Keratinocyte (primary cell): ENCODE measurements at regions not wholly inside any gene's neighbourhood (a gene's known extent, or its start where the extent isn't known, plus 50 kb on each side); places are given as distances from the start of the nearest gene placed in this dataset.

ENCODE experiments used
- DNase-seq: peaks from one replicate; pipeline ENCODE4 v3.0.0-alpha.2; 2011; ENCODE audit warnings: low read depth, missing footprints, low spot score
- FAIRE-seq: peaks from 2 replicates; lab custom pipeline; 2011; peaks lifted over from hg19 to GRCh38; lab: Jason Lieb, UNC
- H2AFZ ChIP-seq: 2 replicates; pipeline ENCODE4 v1.6.0; 2012; ENCODE audit warnings: low read length, control low read depth, inconsistent platforms; ENCODE audit not compliant: control insufficient read depth
- H3K27ac ChIP-seq: 2 replicates; pipeline ENCODE4 v1.5.1; 2011; ENCODE audit warnings: low read length; ENCODE audit not compliant: control insufficient read depth, insufficient read depth
- H3K27me3 ChIP-seq: 3 replicates; pipeline ENCODE4 v1.6.0; 2011; ENCODE audit warnings: low read length; ENCODE audit not compliant: control insufficient read depth, insufficient read depth; ENCODE audit errors: extremely low read depth
- H3K36me3 ChIP-seq, 2 experiments: 2 replicates in 1 of 2; 3 replicates in 1 of 2; pipeline ENCODE4 v1.5.1; 2011; ENCODE audit warnings: low read length in 2 of 2, mild to moderate bottlenecking in 1 of 2; ENCODE audit not compliant: control insufficient read depth in 2 of 2, insufficient read depth in 2 of 2; ENCODE audit errors: extremely low read depth in 1 of 2
- H3K4me1 ChIP-seq: 3 replicates; pipeline ENCODE4 v1.5.1; 2011; ENCODE audit warnings: low read length; ENCODE audit not compliant: control insufficient read depth, insufficient read depth; ENCODE audit errors: extremely low read depth
- H3K4me2 ChIP-seq: 3 replicates; pipeline ENCODE4 v1.6.0; 2011; ENCODE audit warnings: low read depth, low read length; ENCODE audit not compliant: control insufficient read depth, insufficient read depth; ENCODE audit errors: extremely low read depth
- H3K4me3 ChIP-seq, 3 experiments: fragments of 200-600 bp in 1 of 3; sonication (generic) in 1 of 3; 2 replicates in 2 of 3; 3 replicates in 1 of 3; pipeline ENCODE4 v1.5.1; 2011 to 2016; ENCODE audit warnings: low read length in 3 of 3, mild to moderate bottlenecking in 3 of 3, control low read depth in 2 of 3, inconsistent platforms in 1 of 3, low read depth in 1 of 3, mixed read lengths in 1 of 3, mixed run types in 1 of 3, moderate library complexity in 1 of 3; ENCODE audit not compliant: control insufficient read depth in 2 of 3, insufficient read depth in 2 of 3; ENCODE audit errors: extremely low read depth in 1 of 3
- H3K79me2 ChIP-seq: 2 replicates; pipeline ENCODE4 v1.6.0; 2012; ENCODE audit warnings: low read length; ENCODE audit not compliant: control insufficient read depth, insufficient read depth
- H3K9ac ChIP-seq: 3 replicates; pipeline ENCODE4 v1.6.0; 2011; ENCODE audit warnings: low read length; ENCODE audit not compliant: control insufficient read depth, insufficient read depth; ENCODE audit errors: extremely low read depth
- H3K9me1 ChIP-seq: 3 replicates; pipeline ENCODE4 v1.6.0; 2011; ENCODE audit warnings: low read length; ENCODE audit not compliant: control insufficient read depth, insufficient read depth; ENCODE audit errors: extremely low read depth
- H3K9me3 ChIP-seq: 2 replicates; pipeline ENCODE4 v1.5.1; 2012; ENCODE audit warnings: low read depth, low read length; ENCODE audit not compliant: control insufficient read depth
- H4K20me1 ChIP-seq: 3 replicates; pipeline ENCODE4 v1.6.0; 2011; ENCODE audit warnings: low read length; ENCODE audit not compliant: control insufficient read depth, insufficient read depth; ENCODE audit errors: extremely low read depth
- EZH2 ChIP-seq: IDR thresholded peaks from one replicate; pipeline ENCODE4 v1.6.1; 2012; ENCODE audit warnings: inconsistent platforms, mild to moderate bottlenecking, low read length, moderate library complexity
- dilution Hi-C: fragments of 300-500 bp; cut with MboI; formaldehyde crosslinking; loops from one replicate; pipeline ENCODE4 v1.7.0; 2020; ENCODE audit warnings: low sequenced_read_pairs; ENCODE audit not compliant: extremely low pct_ligation_motif_present
- TF ChIP-seq, protein P1 (sequence below), 3 experiments: IDR thresholded peaks in 1 of 3; conservative IDR thresholded peaks in 1 of 3; optimal IDR thresholded peaks in 1 of 3; 2 replicates in 2 of 3; 3 replicates in 1 of 3; pipeline versions ENCODE3 to v1.5.1; 2011; ENCODE audit warnings: low read length in 3 of 3, mild to moderate bottlenecking in 3 of 3, moderate library complexity in 2 of 3, control low read depth in 1 of 3, inconsistent platforms in 1 of 3; ENCODE audit not compliant: insufficient read depth in 2 of 3; ENCODE audit errors: extremely low read depth in 1 of 3

DNA sequence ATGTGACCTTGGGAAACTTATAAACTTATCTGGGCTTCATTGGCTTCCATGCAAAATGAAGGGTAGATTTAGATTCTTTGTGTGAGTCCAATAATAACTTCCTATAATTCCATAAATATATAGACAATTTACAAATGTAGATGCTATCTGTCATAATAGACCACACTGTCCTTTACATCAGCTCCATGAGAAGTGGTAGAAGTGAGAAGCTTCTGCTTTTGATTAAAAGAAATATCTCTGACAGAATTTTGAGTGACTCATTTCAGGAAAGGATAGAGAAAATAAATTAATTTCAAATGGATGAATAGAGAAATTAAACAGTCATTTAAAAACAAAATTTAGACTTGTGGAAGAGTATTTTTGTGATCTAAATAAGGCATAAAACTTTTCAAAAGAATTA is 329.7 kb upstream of the ATP2B1 start:
- no peak overlapping the region for H3K9ac ChIP-seq
- no peaks in the 10 kb centered on the region for H3K27me3 ChIP-seq
- H3K4me2 ChIP-seq = no peak overlapping the region
- H3K4me1 ChIP-seq = peaks cover 13% of the 10 kb centered on the region
- dilution Hi-C loops = no loop called here
- no peaks in the 10 kb centered on the region for H3K9me1 ChIP-seq
- TF ChIP-seq, protein P1, sequence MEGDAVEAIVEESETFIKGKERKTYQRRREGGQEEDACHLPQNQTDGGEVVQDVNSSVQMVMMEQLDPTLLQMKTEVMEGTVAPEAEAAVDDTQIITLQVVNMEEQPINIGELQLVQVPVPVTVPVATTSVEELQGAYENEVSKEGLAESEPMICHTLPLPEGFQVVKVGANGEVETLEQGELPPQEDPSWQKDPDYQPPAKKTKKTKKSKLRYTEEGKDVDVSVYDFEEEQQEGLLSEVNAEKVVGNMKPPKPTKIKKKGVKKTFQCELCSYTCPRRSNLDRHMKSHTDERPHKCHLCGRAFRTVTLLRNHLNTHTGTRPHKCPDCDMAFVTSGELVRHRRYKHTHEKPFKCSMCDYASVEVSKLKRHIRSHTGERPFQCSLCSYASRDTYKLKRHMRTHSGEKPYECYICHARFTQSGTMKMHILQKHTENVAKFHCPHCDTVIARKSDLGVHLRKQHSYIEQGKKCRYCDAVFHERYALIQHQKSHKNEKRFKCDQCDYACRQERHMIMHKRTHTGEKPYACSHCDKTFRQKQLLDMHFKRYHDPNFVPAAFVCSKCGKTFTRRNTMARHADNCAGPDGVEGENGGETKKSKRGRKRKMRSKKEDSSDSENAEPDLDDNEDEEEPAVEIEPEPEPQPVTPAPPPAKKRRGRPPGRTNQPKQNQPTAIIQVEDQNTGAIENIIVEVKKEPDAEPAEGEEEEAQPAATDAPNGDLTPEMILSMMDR (optimal IDR thresholded peaks at IDR 0.05 in 1 of 3, IDR thresholded peaks at IDR 0.05 in 1 of 3, conservative IDR thresholded peaks at IDR 0.05 in 1 of 3; ENCODE audit: extremely low read depth in 1 of 3, insufficient read depth in 2 of 3, low read length in 3 of 3) = no peak
- no peak for TF ChIP-seq EZH2
- no peak overlapping the region for H3K4me3 ChIP-seq
- no peaks in the 10 kb centered on the region for H3K79me2 ChIP-seq
- H3K9me3 ChIP-seq = peaks cover 3% of the 10 kb centered on the region
- no peak overlapping the region for H2AFZ ChIP-seq
- no peak for FAIRE-seq
- H3K27ac ChIP-seq = no peak overlapping the region
- DNase-seq = no peak
- H3K36me3 ChIP-seq = no peaks in the 10 kb centered on the region
- no peaks in the 10 kb centered on the region for H4K20me1 ChIP-seq

GRCh38 chr12:90037740-90038139 is 329.1 kb upstream of the ATP2B1 start:
- Histone ChIP-seq H3K4me2 (no peak overlapping the region), H3K27ac (no peak overlapping the region), H4K20me1 (no peaks in the 10 kb centered on the region), H3K9me3 (peaks cover 3% of the 10 kb centered on the region), H3K79me2 (no peaks in the 10 kb centered on the region), H3K4me1 (peaks cover 7% of the 10 kb centered on the region), H3K4me3 (no peak overlapping the region), H3K36me3 (no peaks in the 10 kb centered on the region), H3K9ac (no peak overlapping the region), H3K9me1 (no peaks in the 10 kb centered on the region), H3K27me3 (no peaks in the 10 kb centered on the region), H2AFZ (no peak overlapping the region)
- FAIRE-seq = no peak
- TF ChIP-seq, protein P1 (optimal IDR thresholded peaks at IDR 0.05 in 1 of 3, IDR thresholded peaks at IDR 0.05 in 1 of 3, conservative IDR thresholded peaks at IDR 0.05 in 1 of 3; ENCODE audit: extremely low read depth in 1 of 3, insufficient read depth in 2 of 3, low read length in 3 of 3) = no peak
- TF ChIP-seq EZH2 = no peak
- dilution Hi-C loops = no loop called here
- no peak for DNase-seq
